ACHN (cell line): ENCODE measurements at regions not wholly inside any gene's neighbourhood (a gene's known extent, or its start where the extent isn't known, plus 50 kb on each side); places are given as distances from the start of the nearest gene placed in this dataset.
"Not testable (repeated sequence)": the region's sequence is repeated elsewhere in the genome, so short reads cannot be mapped to it uniquely, and the experiment has no call there.

Experiments used
- DNase-seq: peaks from one replicate; pipeline ENCODE4 v3.0.0-alpha.2; 2015
- in situ Hi-C: cut with HindIII; loops from 2 replicates; pipeline ENCODE4 v1.10.0; 2017; ENCODE audit warnings: low sequenced_read_pairs, low pct_ligation_motif_present, low pct_unique_long_range_greater_than_20kb

DNA sequence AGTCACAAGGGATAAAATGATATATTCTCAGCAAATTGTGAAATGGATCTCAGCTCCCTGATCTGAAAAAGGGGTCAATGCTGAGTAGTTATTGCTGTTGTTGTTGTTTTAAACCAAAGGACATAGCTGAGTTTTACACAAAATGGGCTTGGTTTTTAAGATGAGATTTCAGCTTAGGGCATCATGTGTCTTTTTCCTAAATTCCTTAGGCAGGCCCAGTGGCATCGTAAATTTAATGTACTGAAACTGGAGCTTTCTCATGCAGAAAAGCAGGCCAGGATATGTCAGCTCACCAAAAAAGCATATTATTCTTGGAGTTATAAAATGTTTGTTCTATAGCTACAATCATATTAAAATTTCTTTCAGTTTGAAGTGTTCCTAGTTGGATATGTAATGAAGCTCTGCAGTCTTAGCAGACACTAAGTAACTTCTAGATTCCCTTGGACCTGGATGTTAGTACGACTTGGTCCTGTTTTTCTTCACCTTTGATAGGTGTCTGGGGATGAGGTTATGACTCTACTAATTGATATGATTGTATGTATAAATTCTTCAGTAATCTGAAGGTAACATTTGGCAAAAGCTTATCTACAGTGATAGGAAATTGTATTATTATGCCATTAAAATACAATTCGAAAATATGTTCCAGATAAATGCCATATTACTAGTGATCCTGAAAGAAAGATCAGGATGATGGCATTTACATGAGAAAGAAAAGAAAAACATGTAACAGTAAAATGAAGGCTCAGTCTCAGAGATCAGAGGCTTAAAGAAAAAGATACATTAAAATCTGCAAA, 663.3 kb downstream of the RFPL4B start:
- in situ Hi-C loops, result no loop called here

DNA sequence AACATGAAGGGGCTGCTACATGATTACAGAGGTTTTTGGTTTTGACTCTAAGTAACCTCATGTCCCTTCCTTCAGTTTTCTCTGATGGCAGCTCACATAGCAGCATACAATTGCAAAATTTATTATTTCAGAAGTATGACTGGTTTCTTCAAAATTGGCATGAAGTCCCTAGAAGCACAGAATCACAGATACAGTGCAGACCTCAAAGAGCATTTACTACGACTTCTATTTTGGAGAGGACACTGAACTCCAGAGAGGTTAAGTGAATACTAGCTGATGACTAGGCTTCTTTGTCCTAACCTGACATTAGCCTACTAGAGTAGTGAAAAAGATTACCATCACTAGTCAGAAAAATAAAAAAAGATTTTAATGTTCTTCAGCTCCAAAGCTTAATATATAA, 664.3 kb downstream of the RFPL4B start:
- in situ Hi-C loops, result no loop called here
- no peak for DNase-seq

More for the DNA sequence above, 663.3 kb downstream of the RFPL4B start:
- no peak for DNase-seq

DNA sequence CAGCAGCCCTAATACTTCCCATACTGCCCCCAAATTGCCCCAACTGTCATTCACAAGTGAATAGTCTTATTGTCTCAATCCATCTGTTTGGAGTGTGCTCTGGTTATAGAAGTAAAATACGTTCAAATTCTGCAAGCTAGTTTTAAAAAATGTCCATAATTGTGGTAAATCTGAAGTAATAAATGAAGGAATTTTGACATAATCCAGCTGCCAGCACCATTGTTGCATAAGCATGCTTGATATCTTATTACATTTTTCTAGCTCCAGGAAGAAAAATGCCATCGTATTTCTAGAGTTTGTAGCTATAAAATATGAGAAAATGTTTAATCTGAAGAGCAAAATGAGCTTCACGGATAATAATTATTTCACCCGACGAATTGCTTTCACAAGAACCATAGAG, 664.7 kb downstream of the RFPL4B start:
- no peak for DNase-seq
- in situ Hi-C loops, result no loop called here

DNA sequence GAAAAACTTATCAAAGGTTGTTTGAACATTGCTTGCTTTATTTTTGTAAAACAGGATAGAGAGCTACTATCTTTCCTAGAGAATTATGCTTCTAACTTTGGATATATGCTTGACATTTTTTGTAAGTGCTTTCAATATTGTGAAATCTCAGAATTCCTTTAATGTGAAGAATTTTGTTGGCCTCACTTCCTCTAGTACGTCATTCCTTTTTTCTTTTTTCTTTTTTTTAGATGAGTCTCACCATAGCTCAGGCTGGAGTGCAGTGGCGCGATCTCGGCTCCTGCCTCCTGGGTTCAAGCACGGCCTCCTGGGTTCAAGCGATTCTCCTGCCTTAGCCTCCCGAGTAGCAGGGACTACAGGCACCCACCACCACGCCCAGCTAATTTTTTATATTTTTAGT, 668.1 kb downstream of the RFPL4B start:
- DNase-seq, result no peak
- in situ Hi-C loops, result no loop called here

DNA sequence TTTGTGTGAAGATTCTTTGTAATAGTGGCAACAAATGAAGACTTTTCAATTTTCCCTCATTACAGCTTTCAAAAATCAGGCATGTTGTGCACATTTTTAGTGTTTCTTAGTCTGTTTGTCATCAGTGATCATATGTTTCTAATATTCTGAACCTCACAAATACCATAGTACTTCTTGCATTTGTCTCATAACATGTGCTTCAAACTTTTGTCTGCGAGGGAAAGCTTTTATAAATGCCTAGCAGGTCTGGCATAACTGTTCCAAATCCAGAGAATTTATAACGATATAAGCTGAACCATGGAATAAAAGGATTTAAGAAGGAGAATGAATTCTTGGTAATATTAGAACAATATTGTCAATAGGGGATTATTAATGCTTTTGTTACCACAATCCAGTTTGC, 670.2 kb downstream of the RFPL4B start:
- no peak for DNase-seq
- in situ Hi-C loops, result no loop called here

DNA sequence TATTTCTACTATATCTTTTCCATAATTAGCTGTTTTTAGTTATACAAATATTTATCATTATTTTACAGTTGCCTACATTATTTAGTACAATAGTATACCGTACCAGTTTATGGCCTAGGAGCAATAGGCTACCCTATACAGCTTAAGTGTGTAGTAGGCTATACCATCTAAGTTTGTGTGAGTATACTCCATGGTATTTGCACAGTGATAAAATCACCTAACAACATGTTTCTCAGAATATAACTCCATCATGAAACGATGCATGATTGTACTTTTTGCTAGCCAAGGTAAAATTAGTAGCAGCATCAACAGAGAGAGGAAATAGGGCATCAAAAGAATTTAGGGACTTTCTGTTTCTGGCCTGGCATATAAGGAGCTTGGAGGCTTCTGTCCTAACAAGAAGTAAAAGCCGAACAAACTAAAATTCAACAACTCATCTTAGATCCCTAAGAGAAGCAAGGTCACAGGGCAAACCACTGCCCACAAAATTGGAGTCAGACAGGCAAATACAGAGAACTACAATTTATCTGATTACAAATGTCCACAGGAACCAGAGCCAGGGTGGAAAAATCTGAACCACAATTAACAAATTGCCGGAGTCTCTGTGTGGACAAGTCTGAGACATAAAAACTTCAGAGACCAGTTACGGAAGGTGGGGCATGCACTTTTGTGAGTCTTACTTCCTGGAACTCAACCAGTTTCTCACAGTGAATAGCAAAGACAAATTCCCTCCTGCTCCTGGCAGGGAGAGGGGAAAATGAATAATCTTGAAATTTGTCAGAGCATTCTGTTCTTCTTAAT, 671.4 kb downstream of the RFPL4B start:
- no peak for DNase-seq

DNA sequence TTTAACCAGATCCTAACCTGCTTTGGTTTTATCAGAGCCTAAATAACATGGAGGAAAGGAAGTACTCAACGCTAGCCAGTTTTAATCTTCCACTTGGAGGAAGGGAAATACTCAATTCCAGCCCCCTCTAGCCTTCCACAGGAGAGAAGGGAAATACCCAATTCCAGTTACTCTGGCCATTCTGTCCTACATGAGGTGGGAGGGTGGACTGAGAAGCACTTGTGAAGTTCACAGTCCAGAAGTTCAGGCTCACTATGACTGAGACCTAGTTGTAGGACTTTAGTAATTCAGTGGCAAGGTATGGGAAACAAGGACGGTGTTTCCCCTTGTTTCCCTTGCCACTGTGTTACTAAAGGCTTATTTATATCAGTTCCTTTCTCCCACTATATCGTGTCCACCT, 672.0 kb downstream of the RFPL4B start:
- in situ Hi-C loops, result no loop called here
- DNase-seq, result no peak

More for the DNA sequence above, 671.4 kb downstream of the RFPL4B start:
- in situ Hi-C loops, result no loop called here

DNA sequence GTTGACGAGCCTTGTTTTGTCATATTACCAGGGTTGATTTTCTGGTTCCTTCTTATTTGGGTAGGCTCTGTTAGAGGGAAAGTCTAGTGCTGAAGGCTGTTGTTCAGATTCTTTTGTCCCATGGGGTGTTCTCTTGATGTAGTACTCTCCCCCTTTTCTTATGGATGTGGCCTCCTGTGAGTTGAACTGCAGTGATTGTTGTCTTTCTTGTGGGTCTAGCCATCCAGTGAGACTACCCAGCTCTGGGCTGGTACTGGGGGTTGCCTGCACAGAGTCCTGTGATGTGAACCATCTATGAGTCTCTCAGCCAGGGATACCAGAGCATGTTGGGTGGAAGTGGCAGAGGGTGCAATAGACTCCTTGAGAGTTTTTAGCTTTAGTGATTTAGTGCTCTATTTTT, 680.6 kb downstream of the RFPL4B start:
- DNase-seq, result no peak
- in situ Hi-C loops, result no loop called here

DNA sequence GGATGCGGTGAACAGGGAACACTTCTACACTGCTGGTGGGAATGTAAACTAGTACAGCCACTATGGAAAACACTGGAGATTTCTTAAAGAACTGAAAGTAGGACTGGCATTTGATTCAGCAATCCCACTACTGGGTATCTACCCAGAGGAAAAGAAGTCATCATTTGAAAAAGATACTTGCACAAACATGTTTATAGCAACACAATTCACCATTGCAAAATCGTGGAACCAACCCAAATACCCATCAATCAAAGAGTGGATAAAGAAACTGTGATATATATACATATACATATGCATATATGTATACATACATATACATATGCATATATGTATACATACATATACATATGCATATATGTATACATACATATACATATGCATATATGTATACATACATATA, 682.0 kb downstream of the RFPL4B start:
- in situ Hi-C loops, DNase-seq: not testable (repeated sequence)

DNA sequence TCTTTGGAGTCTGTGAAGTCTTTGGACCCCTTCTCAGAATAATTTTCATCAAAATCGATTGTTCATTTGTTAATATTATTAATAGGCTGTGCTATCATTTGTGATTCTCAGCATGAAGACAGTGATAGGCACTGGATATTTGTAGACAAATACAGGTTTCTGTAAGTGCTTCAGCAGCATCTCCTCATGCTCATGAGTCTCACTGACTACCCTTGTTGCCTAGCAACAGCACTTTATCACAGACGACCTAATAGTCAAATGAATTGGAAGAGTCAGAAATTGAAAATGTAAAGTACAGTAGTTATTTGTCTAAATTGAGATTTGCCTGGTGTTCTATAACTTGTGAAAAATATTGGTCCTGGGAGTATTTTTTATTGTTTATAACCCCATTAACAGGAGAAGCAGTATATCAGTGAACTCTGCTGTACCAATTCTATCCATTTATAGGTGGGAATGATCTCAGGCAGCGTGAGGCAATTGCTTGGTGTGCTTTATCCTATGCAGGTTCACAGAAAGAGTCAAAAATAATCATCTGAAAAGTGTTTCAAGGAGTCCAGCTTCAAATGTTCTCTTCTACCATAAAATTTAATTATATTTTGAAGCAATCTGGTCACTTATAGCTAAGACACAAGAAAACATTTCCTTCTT, 684.6 kb downstream of the RFPL4B start:
- in situ Hi-C loops, result no loop called here
- DNase-seq, result no peak

DNA sequence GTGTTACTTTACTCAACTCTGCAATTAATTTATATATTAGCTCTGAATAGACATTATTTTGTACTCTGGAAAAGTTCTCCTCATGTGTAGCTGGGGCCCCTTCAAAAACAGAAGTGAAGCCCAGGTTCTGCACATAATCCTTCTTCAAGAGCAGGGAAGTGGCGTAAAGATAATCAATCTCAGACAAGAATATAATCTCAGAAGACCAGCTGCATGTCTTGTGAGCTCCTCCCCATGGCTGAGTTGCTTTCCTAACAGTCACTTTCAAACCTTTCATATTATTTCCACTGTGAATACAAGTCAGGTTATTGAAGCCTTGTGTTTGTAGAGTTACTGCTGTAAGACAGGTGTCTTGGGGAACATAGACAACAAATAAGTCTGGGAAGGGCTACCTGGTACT, 691.9 kb downstream of the RFPL4B start:
- in situ Hi-C loops, result no loop called here
- no peak for DNase-seq

DNA sequence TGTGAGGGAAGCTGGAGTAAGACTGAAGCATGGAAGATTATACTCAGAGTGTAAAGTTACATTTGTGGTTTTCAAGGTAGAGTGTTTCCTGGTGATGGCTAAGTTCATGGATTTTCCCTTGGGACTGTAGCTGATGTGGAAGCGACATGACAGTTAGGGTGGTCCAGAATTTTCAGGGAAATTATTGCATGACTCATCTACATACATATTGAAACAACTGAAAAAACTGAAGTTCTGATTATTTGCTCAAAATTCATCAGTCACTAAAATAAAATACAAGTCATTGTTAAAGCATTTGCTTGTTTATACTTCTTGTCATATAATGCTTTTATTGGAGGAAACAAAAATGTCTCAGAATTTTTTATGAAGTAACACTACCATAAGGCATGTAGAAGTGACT, 700.0 kb downstream of the RFPL4B start:
- in situ Hi-C loops, result no loop called here
- DNase-seq, result no peak

DNA sequence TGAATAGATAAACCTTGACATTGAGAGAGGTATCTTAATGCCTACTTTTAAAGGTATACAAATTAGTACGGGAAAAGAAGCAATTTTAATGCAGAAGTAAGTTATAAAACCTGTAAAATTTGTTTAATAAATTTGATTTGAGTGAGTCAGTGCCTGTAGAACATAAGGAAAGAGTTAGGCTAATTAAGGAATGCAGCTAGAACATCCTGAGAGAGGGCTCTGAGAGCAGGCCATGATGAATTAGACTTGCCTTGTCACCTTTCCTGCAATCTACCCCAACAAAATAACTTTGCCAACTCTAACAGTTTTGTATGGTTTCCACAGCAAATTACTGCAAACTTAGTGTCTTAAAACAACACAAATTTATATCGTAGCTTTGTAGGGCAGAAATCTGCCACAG, 700.8 kb downstream of the RFPL4B start:
- no peak for DNase-seq
- in situ Hi-C loops, result no loop called here

DNA sequence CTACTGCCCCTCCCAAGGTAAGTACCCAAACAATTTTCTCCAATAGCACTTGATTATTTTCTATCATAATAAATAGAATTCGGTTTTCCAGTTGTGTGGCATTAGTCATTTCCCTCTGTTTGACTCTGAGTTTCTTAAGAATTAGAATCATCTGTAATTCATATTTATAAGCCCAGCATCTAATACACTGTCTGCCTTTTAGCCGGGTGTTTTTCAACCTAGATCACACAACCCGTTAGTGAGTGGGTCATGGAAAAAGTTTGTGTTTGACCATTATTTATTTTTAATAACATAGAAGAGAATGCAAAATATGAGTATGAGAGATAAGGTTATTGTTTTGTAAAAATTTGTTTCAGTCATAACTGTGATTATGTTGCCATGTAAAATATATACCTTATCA, 701.6 kb downstream of the RFPL4B start:
- no peak for DNase-seq
- in situ Hi-C loops, result no loop called here

DNA sequence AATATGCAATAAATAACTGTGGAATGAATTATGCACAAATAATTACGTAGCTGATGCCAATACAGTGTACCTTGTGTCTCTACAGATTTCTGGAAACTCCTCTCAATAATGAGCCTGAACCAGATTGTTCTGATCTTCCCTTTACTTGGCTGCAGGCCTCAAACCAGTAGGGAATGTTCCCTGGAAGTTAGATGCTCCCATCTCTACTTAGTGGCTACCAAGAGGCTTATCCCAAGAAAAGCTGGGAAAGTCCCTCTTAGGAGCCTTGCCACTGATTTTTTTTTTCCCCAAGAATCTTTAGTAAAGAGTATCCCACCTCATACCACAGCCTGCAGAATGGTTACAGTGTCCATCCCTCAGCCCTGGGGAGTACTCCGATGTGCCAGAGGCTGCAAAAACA, 702.1 kb downstream of the RFPL4B start:
- no peak for DNase-seq
- in situ Hi-C loops, result no loop called here

DNA sequence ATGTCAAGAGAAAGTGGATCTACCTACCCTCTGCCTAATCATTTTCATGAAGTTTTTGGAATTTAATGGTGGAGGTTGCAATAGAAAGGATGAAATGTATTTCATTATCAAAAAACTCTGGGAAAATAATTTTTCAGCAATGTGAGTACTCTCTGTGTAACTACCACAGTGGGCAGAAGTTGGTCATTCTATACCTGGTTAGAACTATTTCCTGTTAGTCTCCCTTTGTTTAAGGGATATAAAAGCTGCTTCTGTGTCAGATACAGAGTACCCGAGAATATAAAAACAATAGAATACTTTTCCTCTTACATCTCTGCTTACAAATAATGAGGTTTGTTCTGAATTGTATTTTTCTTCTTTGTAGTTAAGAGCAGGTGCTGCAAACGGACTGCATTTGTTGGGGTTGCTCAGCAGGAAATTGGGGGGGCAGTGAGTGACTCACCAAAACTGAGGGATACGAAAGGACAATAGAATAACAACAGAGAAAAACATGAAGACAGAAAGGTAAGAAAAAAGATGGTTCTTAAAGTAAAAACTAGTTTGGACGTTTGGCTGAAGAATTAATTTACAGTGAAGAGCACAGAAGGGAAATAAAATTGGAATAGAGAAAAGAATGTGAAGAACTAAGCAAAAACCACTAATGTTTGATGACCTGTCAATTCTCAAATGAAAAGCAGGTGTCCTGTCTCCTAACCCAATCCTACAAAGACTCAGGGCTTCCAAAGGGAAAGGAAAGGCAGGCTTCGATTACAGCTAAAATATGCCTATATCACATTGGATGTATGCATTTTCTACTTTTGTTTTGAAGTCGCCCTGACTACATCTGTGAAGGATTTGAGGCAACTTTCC, 703.1 kb downstream of the RFPL4B start:
- DNase-seq, result peak; percentile 22
- in situ Hi-C loops, result no loop called here

DNA sequence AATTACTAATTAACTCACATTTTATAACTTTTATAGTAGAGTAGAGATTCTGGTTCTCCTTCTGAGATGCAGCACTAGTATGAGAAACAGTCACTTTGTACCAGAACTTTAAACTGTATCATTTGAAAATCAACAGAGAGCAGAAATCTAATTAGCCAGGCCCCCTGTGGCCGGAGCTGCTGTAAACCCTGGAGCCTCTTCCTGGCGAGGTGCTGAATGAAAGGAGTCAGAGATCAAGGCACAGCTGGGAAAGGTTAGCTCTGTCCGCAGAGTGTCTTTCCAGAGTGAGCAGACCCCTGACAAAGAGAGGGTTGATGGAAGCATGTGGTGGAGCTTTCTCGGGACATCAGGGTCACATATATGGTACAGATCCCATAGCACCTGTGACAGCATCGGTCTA, 703.8 kb downstream of the RFPL4B start:
- DNase-seq, result no peak

DNA sequence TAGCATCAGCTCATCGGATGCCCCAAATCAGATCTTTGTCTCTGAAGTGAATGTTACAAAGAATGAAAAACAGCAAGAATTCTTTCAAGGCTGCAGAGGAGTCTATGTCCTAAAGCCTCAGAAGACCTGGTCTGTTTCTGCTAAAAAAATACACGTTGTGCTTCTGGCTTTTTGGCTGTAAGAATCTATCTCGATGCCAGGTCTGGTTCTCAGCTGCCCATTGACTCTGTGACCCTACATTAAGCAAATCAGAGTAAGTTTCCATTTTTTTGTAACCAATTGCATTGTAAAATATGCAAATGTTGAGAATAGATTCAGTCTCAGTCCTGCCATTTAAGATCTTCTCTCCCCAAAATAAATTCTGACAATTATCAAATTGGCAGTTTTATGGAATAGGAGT, 705.4 kb downstream of the RFPL4B start:
- DNase-seq, result no peak
- in situ Hi-C loops, result no loop called here

More for the DNA sequence above, 703.8 kb downstream of the RFPL4B start:
- in situ Hi-C loops, result no loop called here

DNA sequence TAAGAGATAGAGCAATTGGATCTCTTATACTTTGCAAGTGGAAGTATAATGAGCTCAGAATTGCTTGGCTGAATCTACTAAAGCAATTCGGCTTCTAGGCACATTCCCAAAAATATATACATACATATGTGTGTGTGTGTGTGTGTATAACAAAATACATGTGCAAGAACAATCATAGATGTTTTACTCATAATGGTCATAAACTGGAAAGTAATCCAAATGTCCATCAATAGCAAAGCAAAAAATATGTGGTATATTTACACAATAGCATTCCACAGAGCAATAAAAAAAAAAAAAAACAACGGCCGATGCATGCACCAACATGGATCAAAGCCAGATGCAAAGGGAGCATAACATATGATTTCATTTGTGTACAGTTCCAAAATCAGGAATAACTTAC, 707.9 kb downstream of the RFPL4B start:
- DNase-seq, result no peak
- in situ Hi-C loops, result no loop called here
